Ishikawa (cell line): ENCODE measurements at regions not wholly inside any gene's neighbourhood (a gene's known extent, or its start where the extent isn't known, plus 50 kb on each side); places are given as distances from the start of the nearest gene placed in this dataset.
A peak's percentile ranks its signal among the peaks of the same experiment; 100 is the strongest.

Source experiments
- CEBPB ChIP-seq: IDR thresholded peaks from 2 replicates; pipeline ENCODE4 v1.6.1; 2012
- CREB1 ChIP-seq: IDR thresholded peaks from 2 replicates; pipeline ENCODE4 v1.6.1; 2012; ENCODE audit warnings: low read depth
- EGR1 ChIP-seq: IDR thresholded peaks from 2 replicates; pipeline ENCODE4 v1.6.1; 2012
- EP300 ChIP-seq: IDR thresholded peaks from 2 replicates; pipeline ENCODE4 v1.6.1; 2012; ENCODE audit warnings: borderline replicate concordance
- FOXM1 ChIP-seq: IDR thresholded peaks from 2 replicates; pipeline ENCODE4 v1.6.1; 2012; ENCODE audit warnings: low read depth, borderline replicate concordance
- NFIC ChIP-seq: IDR thresholded peaks from 2 replicates; pipeline ENCODE4 v1.6.1; 2012
- RAD21 ChIP-seq: IDR thresholded peaks from 2 replicates; pipeline ENCODE4 v1.6.1; 2012; ENCODE audit warnings: low read depth
- TAF1 ChIP-seq: IDR thresholded peaks from 2 replicates; pipeline ENCODE4 v1.6.1; 2012; ENCODE audit warnings: low read depth, mild to moderate bottlenecking
- TCF12 ChIP-seq: IDR thresholded peaks from 2 replicates; pipeline ENCODE4 v1.6.1; 2012; ENCODE audit warnings: low read depth
- TEAD4 ChIP-seq: IDR thresholded peaks from 2 replicates; pipeline ENCODE4 v1.6.1; 2012
- YY1 ChIP-seq: IDR thresholded peaks from 2 replicates; pipeline ENCODE4 v1.6.1; 2012; ENCODE audit warnings: low read depth
- ZBTB7A ChIP-seq: IDR thresholded peaks from 2 replicates; pipeline ENCODE4 v1.6.1; 2012; ENCODE audit warnings: low read depth
- TF ChIP-seq, protein P1 (sequence below): IDR thresholded peaks from 2 replicates; pipeline ENCODE4 v1.6.1; 2012
- TF ChIP-seq, protein P2 (sequence below): IDR thresholded peaks from 2 replicates; pipeline ENCODE4 v1.6.1; 2012
- TF ChIP-seq, protein P3 (sequence below): IDR thresholded peaks from 2 replicates; pipeline ENCODE4 v1.6.1; 2012; ENCODE audit warnings: low read depth, mild to moderate bottlenecking

DNA sequence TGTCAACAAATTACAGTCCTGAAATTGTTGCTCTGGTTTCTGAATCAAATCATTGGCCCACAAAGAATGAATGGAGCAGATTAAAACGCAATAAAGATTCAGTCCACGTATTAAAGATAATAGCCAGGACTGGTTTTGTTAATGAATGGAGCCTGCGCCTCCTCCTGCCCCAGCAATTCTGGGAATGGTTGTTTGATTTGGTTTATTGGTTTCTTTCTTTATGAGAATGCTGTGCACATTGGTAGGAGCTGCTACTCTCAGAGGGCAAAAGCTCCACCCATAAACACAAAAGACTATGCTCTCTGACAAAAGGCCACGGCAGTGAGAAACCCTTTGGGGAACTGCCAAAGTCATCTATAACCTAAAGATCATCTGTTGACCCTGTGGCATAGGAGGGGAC is 261.1 kb downstream of the ABHD5 start:
- TF ChIP-seq TEAD4: no peak
- no peak for TF ChIP-seq EGR1
- no peak for TF ChIP-seq ZBTB7A
- no peak for TF ChIP-seq YY1
- TF ChIP-seq, protein P1, sequence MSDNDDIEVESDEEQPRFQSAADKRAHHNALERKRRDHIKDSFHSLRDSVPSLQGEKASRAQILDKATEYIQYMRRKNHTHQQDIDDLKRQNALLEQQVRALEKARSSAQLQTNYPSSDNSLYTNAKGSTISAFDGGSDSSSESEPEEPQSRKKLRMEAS: no peak
- no peak for TF ChIP-seq FOXM1
- TF ChIP-seq EP300: no peak
- TF ChIP-seq, protein P2, sequence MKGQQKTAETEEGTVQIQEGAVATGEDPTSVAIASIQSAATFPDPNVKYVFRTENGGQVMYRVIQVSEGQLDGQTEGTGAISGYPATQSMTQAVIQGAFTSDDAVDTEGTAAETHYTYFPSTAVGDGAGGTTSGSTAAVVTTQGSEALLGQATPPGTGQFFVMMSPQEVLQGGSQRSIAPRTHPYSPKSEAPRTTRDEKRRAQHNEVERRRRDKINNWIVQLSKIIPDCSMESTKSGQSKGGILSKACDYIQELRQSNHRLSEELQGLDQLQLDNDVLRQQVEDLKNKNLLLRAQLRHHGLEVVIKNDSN: no peak
- TF ChIP-seq, protein P3, sequence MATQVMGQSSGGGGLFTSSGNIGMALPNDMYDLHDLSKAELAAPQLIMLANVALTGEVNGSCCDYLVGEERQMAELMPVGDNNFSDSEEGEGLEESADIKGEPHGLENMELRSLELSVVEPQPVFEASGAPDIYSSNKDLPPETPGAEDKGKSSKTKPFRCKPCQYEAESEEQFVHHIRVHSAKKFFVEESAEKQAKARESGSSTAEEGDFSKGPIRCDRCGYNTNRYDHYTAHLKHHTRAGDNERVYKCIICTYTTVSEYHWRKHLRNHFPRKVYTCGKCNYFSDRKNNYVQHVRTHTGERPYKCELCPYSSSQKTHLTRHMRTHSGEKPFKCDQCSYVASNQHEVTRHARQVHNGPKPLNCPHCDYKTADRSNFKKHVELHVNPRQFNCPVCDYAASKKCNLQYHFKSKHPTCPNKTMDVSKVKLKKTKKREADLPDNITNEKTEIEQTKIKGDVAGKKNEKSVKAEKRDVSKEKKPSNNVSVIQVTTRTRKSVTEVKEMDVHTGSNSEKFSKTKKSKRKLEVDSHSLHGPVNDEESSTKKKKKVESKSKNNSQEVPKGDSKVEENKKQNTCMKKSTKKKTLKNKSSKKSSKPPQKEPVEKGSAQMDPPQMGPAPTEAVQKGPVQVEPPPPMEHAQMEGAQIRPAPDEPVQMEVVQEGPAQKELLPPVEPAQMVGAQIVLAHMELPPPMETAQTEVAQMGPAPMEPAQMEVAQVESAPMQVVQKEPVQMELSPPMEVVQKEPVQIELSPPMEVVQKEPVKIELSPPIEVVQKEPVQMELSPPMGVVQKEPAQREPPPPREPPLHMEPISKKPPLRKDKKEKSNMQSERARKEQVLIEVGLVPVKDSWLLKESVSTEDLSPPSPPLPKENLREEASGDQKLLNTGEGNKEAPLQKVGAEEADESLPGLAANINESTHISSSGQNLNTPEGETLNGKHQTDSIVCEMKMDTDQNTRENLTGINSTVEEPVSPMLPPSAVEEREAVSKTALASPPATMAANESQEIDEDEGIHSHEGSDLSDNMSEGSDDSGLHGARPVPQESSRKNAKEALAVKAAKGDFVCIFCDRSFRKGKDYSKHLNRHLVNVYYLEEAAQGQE: no peak

DNA sequence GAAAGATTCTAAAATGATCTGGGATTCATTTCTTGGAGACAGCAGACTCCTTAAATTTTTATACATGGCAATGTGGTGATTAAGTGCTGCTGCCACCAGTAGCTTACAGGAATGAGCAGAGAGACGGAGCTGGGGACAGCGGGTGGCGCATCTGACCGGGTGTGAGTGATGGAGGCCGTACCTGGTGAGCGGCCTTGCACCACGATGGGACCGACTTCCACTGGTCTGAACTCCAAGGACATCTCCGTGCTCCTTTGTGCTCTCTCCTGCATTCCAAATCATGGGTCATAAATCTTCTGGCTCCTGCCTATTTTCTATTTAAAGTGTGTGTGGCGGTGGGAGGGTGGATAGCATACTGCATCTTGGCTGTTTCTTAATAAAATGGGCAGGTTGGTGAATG is 262.6 kb downstream of the ABHD5 start:
- TF ChIP-seq EP300 (no peak), TCF12 (no peak), YY1 (no peak), TEAD4 (no peak), FOXM1 (no peak), RAD21 (no peak), EGR1 (no peak), ZBTB7A (no peak), CEBPB (no peak), TAF1 (no peak), NFIC (no peak), CREB1 (no peak)
- TF ChIP-seq, protein P2: no peak
- TF ChIP-seq, protein P1: no peak
- TF ChIP-seq, protein P3: no peak

DNA sequence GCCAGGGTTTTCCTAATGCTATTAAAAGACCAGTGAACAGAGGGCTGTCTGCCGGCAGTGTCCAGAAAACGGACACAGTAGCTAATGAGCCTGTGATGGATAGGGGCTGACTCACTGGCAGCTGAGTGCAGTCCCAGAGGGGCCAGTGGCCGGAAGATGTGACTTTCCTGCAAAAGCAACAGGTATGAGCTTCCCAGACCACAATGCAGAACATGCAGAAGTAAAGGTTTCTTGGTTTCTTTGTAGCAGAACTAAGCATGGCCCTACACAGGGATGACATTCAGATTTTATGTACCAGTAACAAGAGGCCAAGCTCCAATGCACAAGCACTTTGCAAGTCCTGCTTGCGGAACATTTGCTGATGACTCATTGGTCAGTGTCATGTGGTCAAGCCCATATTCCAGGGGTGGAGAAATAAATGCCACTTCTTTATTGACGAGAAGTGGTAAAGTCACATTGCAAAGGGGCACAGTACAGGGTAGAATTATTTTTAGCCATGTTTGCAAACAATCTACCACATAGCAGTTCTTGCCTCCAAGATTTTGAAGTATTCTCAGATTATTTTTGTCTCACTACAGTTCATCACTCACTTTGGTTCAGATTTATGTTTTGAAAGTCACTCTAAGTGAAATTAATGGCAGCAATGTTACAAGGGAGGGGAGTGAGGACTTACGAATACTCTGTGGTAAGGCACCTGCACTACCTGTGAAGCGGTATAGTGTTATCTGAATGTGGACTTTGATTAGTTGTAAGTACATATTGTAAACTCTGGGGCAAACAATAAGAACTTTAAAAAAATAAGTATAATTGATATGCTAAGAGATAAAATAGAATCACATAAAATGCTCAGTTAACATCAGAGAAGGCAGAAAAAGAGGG is 263.3 kb downstream of the ABHD5 start:
- TF ChIP-seq, protein P2: peak; percentile 74
- no peak for TF ChIP-seq FOXM1

DNA sequence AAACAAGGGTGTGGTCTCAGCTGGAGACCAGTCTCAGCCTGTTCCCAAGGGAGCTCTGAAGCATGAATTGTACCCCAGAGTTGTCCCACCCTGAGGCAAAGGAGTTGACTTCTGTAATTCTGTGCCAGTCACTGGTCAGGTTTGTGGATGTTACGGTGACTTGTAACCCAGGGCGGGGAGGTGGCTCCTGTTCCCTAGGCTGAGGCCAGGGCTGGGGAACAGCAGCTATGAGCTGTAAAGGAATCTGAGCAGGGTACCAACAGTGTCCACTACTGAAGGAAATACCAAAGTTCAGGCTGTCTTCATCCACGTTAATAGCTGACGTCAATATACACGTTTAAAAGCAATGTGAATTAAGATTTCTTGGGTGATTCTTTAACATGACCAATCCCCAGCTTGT is 266.2 kb downstream of the ABHD5 start:
- TF ChIP-seq CREB1 (no peak), RAD21 (no peak), EGR1 (no peak), NFIC (no peak), CEBPB (no peak), TCF12 (no peak), TAF1 (no peak), EP300 (no peak), FOXM1 (no peak)
- TF ChIP-seq, protein P1: no peak
- TF ChIP-seq, protein P2: no peak

DNA sequence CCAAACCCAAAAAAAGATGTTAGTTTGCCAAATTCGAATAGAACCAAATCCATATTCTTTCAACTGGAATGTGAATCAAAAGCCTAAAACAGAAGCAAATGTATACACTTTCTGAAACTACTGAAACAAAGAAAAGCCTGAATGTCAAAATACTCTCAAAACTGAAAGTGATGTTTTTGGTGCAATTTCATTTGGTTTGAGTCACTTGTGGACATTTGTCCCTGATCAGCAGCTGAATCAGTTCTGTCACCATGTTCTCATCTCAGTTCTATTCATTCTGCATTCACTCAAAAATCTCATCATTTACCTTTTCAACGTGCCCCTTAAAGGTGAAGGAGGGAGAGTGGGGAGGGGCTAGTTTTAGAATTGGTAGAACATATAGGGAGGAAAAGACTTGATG is 266.8 kb downstream of the ABHD5 start:
- no peak for TF ChIP-seq CEBPB
- no peak for TF ChIP-seq RAD21
- no peak for TF ChIP-seq TEAD4
- TF ChIP-seq, protein P3: no peak
- no peak for TF ChIP-seq EGR1
- no peak for TF ChIP-seq TCF12
- no peak for TF ChIP-seq ZBTB7A
- TF ChIP-seq TAF1: no peak
- TF ChIP-seq FOXM1: no peak
- TF ChIP-seq, protein P2: no peak
- TF ChIP-seq YY1: no peak
- TF ChIP-seq CREB1: no peak
